ENCODE measurements at regions not wholly inside any gene's neighbourhood (a gene's known extent, or its start where the extent isn't known, plus 50 kb on each side); places are given as distances from the start of the nearest gene placed in this dataset.

DNA sequence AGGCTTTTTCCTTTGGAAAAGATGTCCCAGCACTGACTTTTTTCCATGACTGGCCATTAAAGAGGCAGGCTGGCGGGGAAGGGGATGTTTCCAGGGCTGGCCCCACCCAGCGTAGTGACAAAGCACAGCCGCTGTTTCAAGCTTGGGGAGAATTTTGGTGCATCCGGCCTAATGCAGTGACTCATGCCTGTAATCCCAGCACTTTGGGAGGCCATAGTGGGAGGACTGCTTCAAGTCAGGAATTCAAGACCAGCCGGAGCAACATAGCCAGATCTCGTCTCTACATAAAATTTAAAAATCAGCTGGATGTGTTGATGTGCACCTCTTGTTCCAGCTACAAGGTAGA, 78.0 kb upstream of the SH3BP4 start:
- no peak for TF ChIP-seq EZH2 (IDR thresholded peaks at IDR 0.05; ENCODE audit: borderline replicate concordance, control insufficient read depth, low read depth, low read length)
- TF ChIP-seq ZNF24 (IDR thresholded peaks at IDR 0.05): no peak
- TF ChIP-seq JUND (IDR thresholded peaks at IDR 0.05; ENCODE audit: low read depth, low read length): no peak
- TF ChIP-seq, protein P1, sequence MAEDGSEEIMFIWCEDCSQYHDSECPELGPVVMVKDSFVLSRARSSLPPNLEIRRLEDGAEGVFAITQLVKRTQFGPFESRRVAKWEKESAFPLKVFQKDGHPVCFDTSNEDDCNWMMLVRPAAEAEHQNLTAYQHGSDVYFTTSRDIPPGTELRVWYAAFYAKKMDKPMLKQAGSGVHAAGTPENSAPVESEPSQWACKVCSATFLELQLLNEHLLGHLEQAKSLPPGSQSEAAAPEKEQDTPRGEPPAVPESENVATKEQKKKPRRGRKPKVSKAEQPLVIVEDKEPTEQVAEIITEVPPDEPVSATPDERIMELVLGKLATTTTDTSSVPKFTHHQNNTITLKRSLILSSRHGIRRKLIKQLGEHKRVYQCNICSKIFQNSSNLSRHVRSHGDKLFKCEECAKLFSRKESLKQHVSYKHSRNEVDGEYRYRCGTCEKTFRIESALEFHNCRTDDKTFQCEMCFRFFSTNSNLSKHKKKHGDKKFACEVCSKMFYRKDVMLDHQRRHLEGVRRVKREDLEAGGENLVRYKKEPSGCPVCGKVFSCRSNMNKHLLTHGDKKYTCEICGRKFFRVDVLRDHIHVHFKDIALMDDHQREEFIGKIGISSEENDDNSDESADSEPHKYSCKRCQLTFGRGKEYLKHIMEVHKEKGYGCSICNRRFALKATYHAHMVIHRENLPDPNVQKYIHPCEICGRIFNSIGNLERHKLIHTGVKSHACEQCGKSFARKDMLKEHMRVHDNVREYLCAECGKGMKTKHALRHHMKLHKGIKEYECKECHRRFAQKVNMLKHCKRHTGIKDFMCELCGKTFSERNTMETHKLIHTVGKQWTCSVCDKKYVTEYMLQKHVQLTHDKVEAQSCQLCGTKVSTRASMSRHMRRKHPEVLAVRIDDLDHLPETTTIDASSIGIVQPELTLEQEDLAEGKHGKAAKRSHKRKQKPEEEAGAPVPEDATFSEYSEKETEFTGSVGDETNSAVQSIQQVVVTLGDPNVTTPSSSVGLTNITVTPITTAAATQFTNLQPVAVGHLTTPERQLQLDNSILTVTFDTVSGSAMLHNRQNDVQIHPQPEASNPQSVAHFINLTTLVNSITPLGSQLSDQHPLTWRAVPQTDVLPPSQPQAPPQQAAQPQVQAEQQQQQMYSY (CRISPR knock-in tag; IDR thresholded peaks at IDR 0.05): no peak
- TF ChIP-seq CHD4 (IDR thresholded peaks at IDR 0.05): no peak
- TF ChIP-seq, protein P2, sequence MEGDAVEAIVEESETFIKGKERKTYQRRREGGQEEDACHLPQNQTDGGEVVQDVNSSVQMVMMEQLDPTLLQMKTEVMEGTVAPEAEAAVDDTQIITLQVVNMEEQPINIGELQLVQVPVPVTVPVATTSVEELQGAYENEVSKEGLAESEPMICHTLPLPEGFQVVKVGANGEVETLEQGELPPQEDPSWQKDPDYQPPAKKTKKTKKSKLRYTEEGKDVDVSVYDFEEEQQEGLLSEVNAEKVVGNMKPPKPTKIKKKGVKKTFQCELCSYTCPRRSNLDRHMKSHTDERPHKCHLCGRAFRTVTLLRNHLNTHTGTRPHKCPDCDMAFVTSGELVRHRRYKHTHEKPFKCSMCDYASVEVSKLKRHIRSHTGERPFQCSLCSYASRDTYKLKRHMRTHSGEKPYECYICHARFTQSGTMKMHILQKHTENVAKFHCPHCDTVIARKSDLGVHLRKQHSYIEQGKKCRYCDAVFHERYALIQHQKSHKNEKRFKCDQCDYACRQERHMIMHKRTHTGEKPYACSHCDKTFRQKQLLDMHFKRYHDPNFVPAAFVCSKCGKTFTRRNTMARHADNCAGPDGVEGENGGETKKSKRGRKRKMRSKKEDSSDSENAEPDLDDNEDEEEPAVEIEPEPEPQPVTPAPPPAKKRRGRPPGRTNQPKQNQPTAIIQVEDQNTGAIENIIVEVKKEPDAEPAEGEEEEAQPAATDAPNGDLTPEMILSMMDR (IDR thresholded peaks at IDR 0.05 in 2 of 3, conservative IDR thresholded peaks at IDR 0.05 in 1 of 3; ENCODE audit: control insufficient read depth in 2 of 3, extremely low read depth in 1 of 3, insufficient read depth in 1 of 3, low read depth in 3 of 3, low read length in 3 of 3): no peak
- TF ChIP-seq TAF1 (IDR thresholded peaks at IDR 0.05; ENCODE audit: borderline replicate concordance, low read depth, low read length): no peak
